IMR-90 (cell line): ENCODE measurements at regions not wholly inside any gene's neighbourhood (a gene's known extent, or its start where the extent isn't known, plus 50 kb on each side); places are given as distances from the start of the nearest gene placed in this dataset.

ENCODE experiments used
- ATAC-seq: fragments of 200-7000 bp; cut with Tn5 transposase; 2 replicates; pipeline ENCODE4 v1.9.1; 2020; ENCODE audit warnings: low read depth, mild to moderate bottlenecking, moderate library complexity
- BruUV-seq: library from RNA; stranded (reverse); fragments of 400-500 nt; replicated peaks from 2 replicates; lab custom pipeline; 2021; lab: Mats Ljungman, UMichigan
- CTCF ChIA-PET: fragments of 300-600 bp; formaldehyde crosslinking; extraction: SDS; loops from one replicate; lab custom pipeline; 2021; ENCODE audit warnings: antibody characterized with exemption; lab: Yijun Ruan, JAX
- POLR2A ChIA-PET: fragments of 300-600 bp; sonication (Branson Sonifier 250); formaldehyde crosslinking; loops from one replicate; lab custom pipeline; 2022; ENCODE audit warnings: antibody characterized with exemption; ENCODE audit not compliant: unreplicated experiment; lab: Charles Lee
- DNase-seq: peaks from one replicate; pipeline ENCODE4 v3.0.0; 2013
- H2AFZ ChIP-seq: replicated peaks from 2 replicates; pipeline ENCODE3; 2013; ENCODE audit warnings: low read length, mild to moderate bottlenecking; ENCODE audit not compliant: poor library complexity
- H2AK5ac ChIP-seq: 2 replicates; pipeline ENCODE4 v1.6.1; 2013; ENCODE audit warnings: low read depth, low read length, inconsistent platforms
- H2AK9ac ChIP-seq: replicated peaks from 2 replicates; pipeline ENCODE3; 2013; ENCODE audit warnings: mild to moderate bottlenecking, low read depth, low read length, moderate library complexity; ENCODE audit not compliant: poor library complexity
- H2BK120ac ChIP-seq: 2 replicates; pipeline ENCODE4 v1.6.1; 2013; ENCODE audit warnings: low read depth, low read length, inconsistent platforms
- H2BK15ac ChIP-seq: 3 replicates; pipeline ENCODE4 v1.6.1; 2013; ENCODE audit warnings: low read depth, low read length, inconsistent platforms
- H2BK20ac ChIP-seq: 2 replicates; pipeline ENCODE4 v1.6.1; 2013; ENCODE audit warnings: low read depth, mild to moderate bottlenecking, inconsistent platforms, low read length, moderate library complexity
- H2BK5ac ChIP-seq: 2 replicates; pipeline ENCODE4 v1.6.1; 2013; ENCODE audit warnings: mild to moderate bottlenecking, low read depth, low read length, inconsistent platforms; ENCODE audit not compliant: poor library complexity, severe bottlenecking
- H3K14ac ChIP-seq: replicated peaks from 2 replicates; pipeline ENCODE4 v1.6.1; 2013; ENCODE audit warnings: low read depth, low read length, inconsistent platforms
- H3K18ac ChIP-seq: 2 replicates; pipeline ENCODE4 v1.6.1; 2013; ENCODE audit warnings: low read depth, low read length, control low read depth
- H3K23ac ChIP-seq: 2 replicates; pipeline ENCODE4 v1.6.1; 2013; ENCODE audit warnings: low read depth, low read length, inconsistent platforms
- H3K27ac ChIP-seq: 2 replicates; pipeline ENCODE4 v1.5.1; 2013; ENCODE audit warnings: mild to moderate bottlenecking, control low read depth, low read length; ENCODE audit not compliant: insufficient read depth
- H3K27me3 ChIP-seq: 2 replicates; pipeline ENCODE4 v1.6.1; 2013; ENCODE audit warnings: low read length; ENCODE audit not compliant: control insufficient read depth, insufficient read depth
- H3K36me3 ChIP-seq: 2 replicates; pipeline ENCODE4 v1.6.1; 2013; ENCODE audit warnings: low read length, mixed read lengths; ENCODE audit not compliant: control insufficient read depth, insufficient read depth
- H3K4ac ChIP-seq: 2 replicates; pipeline ENCODE4 v1.6.1; 2013; ENCODE audit warnings: low read depth, low read length, inconsistent platforms
- H3K4me1 ChIP-seq: 2 replicates; pipeline ENCODE4 v1.6.1; 2013; ENCODE audit warnings: low read length, mixed read lengths; ENCODE audit not compliant: control insufficient read depth, insufficient read depth
- H3K4me2 ChIP-seq: 2 replicates; pipeline ENCODE4 v1.6.1; 2013; ENCODE audit warnings: low read depth, mild to moderate bottlenecking, control low read depth, low read length, moderate library complexity
- H3K4me3 ChIP-seq: 2 replicates; pipeline ENCODE4 v1.5.1; 2013; ENCODE audit warnings: low read depth, mild to moderate bottlenecking, control low read depth, low read length, moderate library complexity; ENCODE audit not compliant: insufficient read depth
- H3K56ac ChIP-seq: 2 replicates; pipeline ENCODE4 v1.6.1; 2013; ENCODE audit warnings: low read length, inconsistent platforms; ENCODE audit not compliant: insufficient read depth; ENCODE audit errors: extremely low read depth
- H3K79me1 ChIP-seq, 2 experiments: 2 replicates each; pipeline ENCODE4 v1.6.1; 2013; ENCODE audit warnings: low read length in 2 of 2, inconsistent platforms in 1 of 2, low read depth in 1 of 2
- H3K9ac ChIP-seq: 2 replicates; pipeline ENCODE4 v1.6.1; 2013; ENCODE audit warnings: low read depth, low read length, control low read depth
- H3K9me1 ChIP-seq: 2 replicates; pipeline ENCODE4 v1.6.1; 2013; ENCODE audit warnings: low read length, inconsistent platforms; ENCODE audit not compliant: insufficient read depth
- H3K9me3 ChIP-seq: 2 replicates; pipeline ENCODE4 v1.6.1; 2013; ENCODE audit warnings: low read length; ENCODE audit not compliant: control insufficient read depth, insufficient read depth
- H4K20me1 ChIP-seq: 2 replicates; pipeline ENCODE4 v1.6.1; 2013; ENCODE audit warnings: low read length, inconsistent platforms; ENCODE audit not compliant: insufficient read depth
- H4K5ac ChIP-seq: 2 replicates; pipeline ENCODE4 v1.6.1; 2013; ENCODE audit warnings: mild to moderate bottlenecking, low read depth, low read length, control low read depth
- H4K8ac ChIP-seq, 2 experiments: 2 replicates each; pipeline ENCODE4 v1.6.1; 2013; ENCODE audit warnings: low read depth in 2 of 2, low read length in 2 of 2, control low read depth in 1 of 2, inconsistent platforms in 1 of 2
- H4K91ac ChIP-seq: 2 replicates; pipeline ENCODE4 v1.6.1; 2013; ENCODE audit warnings: low read depth, low read length, inconsistent platforms; ENCODE audit not compliant: insufficient read depth
- CEBPB ChIP-seq: IDR thresholded peaks from 2 replicates; pipeline ENCODE4 v1.6.1; 2012; ENCODE audit warnings: low read depth, low read length, improper control_type of control experiment
- MAFK ChIP-seq: IDR thresholded peaks from 2 replicates; pipeline ENCODE4 v1.6.1; 2012; ENCODE audit warnings: low read depth, low read length, improper control_type of control experiment
- MXI1 ChIP-seq: IDR thresholded peaks from 2 replicates; pipeline ENCODE4 v1.6.1; 2012; ENCODE audit warnings: low read depth, mild to moderate bottlenecking, low read length, moderate library complexity, borderline replicate concordance
- POLR2A ChIP-seq: IDR thresholded peaks from 2 replicates; pipeline ENCODE4 v1.6.1; 2012; ENCODE audit warnings: mild to moderate bottlenecking, low read depth, low read length
- RFX5 ChIP-seq: IDR thresholded peaks from 2 replicates; pipeline ENCODE4 v1.8.0; 2012; ENCODE audit warnings: low read depth, mild to moderate bottlenecking, low read length, moderate library complexity
- SMC3 ChIP-seq: fragments of 150-350 bp; IDR thresholded peaks from 2 replicates; pipeline ENCODE4 v1.6.1; 2016; ENCODE audit warnings: low read depth, mild to moderate bottlenecking, antibody characterized with exemption, low read length, moderate library complexity
- USF2 ChIP-seq: fragments of 150-350 bp; IDR thresholded peaks from 2 replicates; pipeline ENCODE4 v1.6.1; 2017; ENCODE audit warnings: mild to moderate bottlenecking, antibody characterized with exemption, low read length, low read depth
- WGBS, 2 experiments: methylation state at CpG; one replicate each; pipeline versions ENCODE4 v1.1.5 to v1.1.7; 2013; ENCODE audit warnings: missing lambda C conversion rate in 2 of 2; ENCODE audit not compliant: insufficient read length in 1 of 2; ENCODE audit errors: extremely low coverage in 2 of 2; 5-methylcytosine and 5-hydroxymethylcytosine counted together
- dilution Hi-C: fragments of 300-500 bp; cut with HindIII; formaldehyde crosslinking; loops from one replicate; pipeline ENCODE4 v1.14.3; 2018; ENCODE audit warnings: low sequenced_read_pairs; ENCODE audit not compliant: unreplicated experiment
- in situ Hi-C: fragments of 300-500 bp; cut with MboI; formaldehyde crosslinking; loops from 3 replicates; pipeline ENCODE4 v1.14.3; 2019; ENCODE audit warnings: low sequenced_read_pairs, inconsistent platforms, mixed read lengths
- intact Hi-C: fragments of 100-400 bp; cut with micrococcal nuclease; formaldehyde crosslinking; loops from 2 replicates; pipeline ENCODE4 v1.10.0; 2022
- TF ChIP-seq, protein P1 (sequence below): fragments of 150-350 bp; IDR thresholded peaks from 2 replicates; pipeline ENCODE4 v1.6.1; 2016; ENCODE audit warnings: low read depth, mild to moderate bottlenecking, low read length, moderate library complexity, borderline replicate concordance

GRCh38 chr15:38905632-38906031, 341.0 kb upstream of the RASGRP1 start:
- Histone ChIP-seq H2AK9ac (no peak overlapping the region), H3K27me3 (no peaks in the 10 kb centered on the region), H3K9me1 (no peaks in the 10 kb centered on the region), H2BK120ac (no peak overlapping the region), H4K5ac (no peak overlapping the region), H3K9me3 (peaks cover 2% of the 10 kb centered on the region; the same call in 1 of the 2 replicates), H3K79me1 (no peaks in the 10 kb centered on the region), H3K4me1 (no peaks in the 10 kb centered on the region), H3K4me2 (no peak overlapping the region), H4K8ac (no peak overlapping the region), H2BK5ac (peak overlapping the region; percentile 50), H2BK15ac (no peak overlapping the region), H3K4ac (no peak overlapping the region), H3K56ac (no peak overlapping the region), H3K36me3 (no peaks in the 10 kb centered on the region), H2AFZ (no peak overlapping the region), H4K20me1 (no peaks in the 10 kb centered on the region), H4K91ac (no peak overlapping the region), H3K27ac (no peak overlapping the region), H2AK5ac (no peak overlapping the region), H3K4me3 (no peak overlapping the region), H3K14ac (no peak overlapping the region), H3K18ac (no peak overlapping the region), H3K9ac (no peak overlapping the region), H3K23ac (no peak overlapping the region), H2BK20ac (peak overlapping the region; percentile 26; the same call in 1 of the 2 replicates)
- dilution Hi-C loops = no loop called here
- in situ Hi-C loops = no loop called here
- 64% methylated on average over 1 of the region's 1 CpG; no CpG with 5 or more reads in 1 of the 2 experiments for WGBS, 2 experiments
- intact Hi-C loops = no loop called here
- ChIA-PET POLR2A (no interaction called here), CTCF (interaction anchor here (0.5 kb wide), 1 partner anchor 8 kb away, joined by 3 read pairs; no protein-coding TSS in a partner anchor)
- peak; percentile 40 for DNase-seq
- no peak for ATAC-seq
- TF ChIP-seq RFX5 (no peak), CEBPB (no peak), USF2 (no peak), MXI1 (no peak), POLR2A (no peak), SMC3 (no peak), MAFK (peak; percentile 98)
- TF ChIP-seq, protein P1, sequence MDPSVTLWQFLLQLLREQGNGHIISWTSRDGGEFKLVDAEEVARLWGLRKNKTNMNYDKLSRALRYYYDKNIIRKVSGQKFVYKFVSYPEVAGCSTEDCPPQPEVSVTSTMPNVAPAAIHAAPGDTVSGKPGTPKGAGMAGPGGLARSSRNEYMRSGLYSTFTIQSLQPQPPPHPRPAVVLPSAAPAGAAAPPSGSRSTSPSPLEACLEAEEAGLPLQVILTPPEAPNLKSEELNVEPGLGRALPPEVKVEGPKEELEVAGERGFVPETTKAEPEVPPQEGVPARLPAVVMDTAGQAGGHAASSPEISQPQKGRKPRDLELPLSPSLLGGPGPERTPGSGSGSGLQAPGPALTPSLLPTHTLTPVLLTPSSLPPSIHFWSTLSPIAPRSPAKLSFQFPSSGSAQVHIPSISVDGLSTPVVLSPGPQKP = no peak
- no TSS peak for BruUV-seq
